Fibroblast of villous mesenchyme (primary cell): ENCODE measurements at regions not wholly inside any gene's neighbourhood (a gene's known extent, or its start where the extent isn't known, plus 50 kb on each side); places are given as distances from the start of the nearest gene placed in this dataset.

Experiments used
- DNase-seq: peaks from one replicate; pipeline ENCODE4 v3.0.0-alpha.2; 2010; ENCODE audit warnings: low read depth
- H3K4me3 ChIP-seq: 2 replicates; pipeline ENCODE4 v1.5.1; 2011; ENCODE audit warnings: low read depth, mild to moderate bottlenecking, low read length
- CTCF ChIP-seq: IDR thresholded peaks from 2 replicates; pipeline ENCODE4 v1.5.1; 2012; ENCODE audit warnings: low read depth, mild to moderate bottlenecking, low read length; ENCODE audit not compliant: insufficient read depth

GRCh38 chr2:56017784-56018183, 94.2 kb upstream of the EFEMP1 start:
- H3K4me3 ChIP-seq, result no peak overlapping the region
- no peak for DNase-seq
- TF ChIP-seq CTCF, result no peak

GRCh38 chr2:56018267-56018666, 94.7 kb upstream of the EFEMP1 start:
- H3K4me3 ChIP-seq, result no peak overlapping the region
- TF ChIP-seq CTCF, result no peak
- no peak for DNase-seq

- TF ChIP-seq CTCF, result no peak
- DNase-seq, result peak; percentile 14
- H3K4me3 ChIP-seq, result no peak overlapping the region
Measured at GRCh38 chr2:56021136-56021474, 97.5 kb upstream of the EFEMP1 start.

GRCh38 chr2:56021579-56021978, 98.0 kb upstream of the EFEMP1 start:
- no peak overlapping the region for H3K4me3 ChIP-seq
- TF ChIP-seq CTCF, result no peak
- DNase-seq, result no peak

GRCh38 chr2:56025469-56026193, 102.0 kb upstream of the EFEMP1 start:
- no peak for TF ChIP-seq CTCF
- no peak for DNase-seq
- H3K4me3 ChIP-seq, result no peak overlapping the region

- no peak overlapping the region for H3K4me3 ChIP-seq
- no peak for TF ChIP-seq CTCF
Measured at GRCh38 chr2:56026828-56027227, 103.2 kb upstream of the EFEMP1 start.

GRCh38 chr2:56030062-56030461, 106.5 kb upstream of the EFEMP1 start:
- no peak overlapping the region for H3K4me3 ChIP-seq
- no peak for DNase-seq
- no peak for TF ChIP-seq CTCF

More at GRCh38 chr2:56026828-56027227, 103.2 kb upstream of the EFEMP1 start:
- no peak for DNase-seq
